Progenitor cell of endocrine pancreas (in vitro differentiated cells): ENCODE measurements at regions not wholly inside any gene's neighbourhood (a gene's known extent, or its start where the extent isn't known, plus 50 kb on each side); places are given as distances from the start of the nearest gene placed in this dataset.

Source experiments
- DNase-seq: peaks from one replicate; pipeline ENCODE4 v3.0.0; 2021; ENCODE audit warnings: low spot score; ENCODE audit not compliant: unreplicated experiment
- H3K27ac Mint-ChIP-seq: 2 replicates; pipeline ENCODE4 v1.8.0; 2021; ENCODE audit warnings: mild to moderate bottlenecking, moderate library complexity, mixed read lengths
- H3K27me3 Mint-ChIP-seq: 2 replicates; pipeline ENCODE4 v1.8.0; 2021; ENCODE audit warnings: mixed read lengths
- H3K36me3 Mint-ChIP-seq: 2 replicates; pipeline ENCODE4 v1.8.0; 2022; ENCODE audit warnings: mixed read lengths; ENCODE audit not compliant: insufficient read depth
- H3K4me1 Mint-ChIP-seq: 2 replicates; pipeline ENCODE4 v1.8.0; 2021; ENCODE audit warnings: low read depth, mixed read lengths
- H3K4me3 Mint-ChIP-seq: 2 replicates; pipeline ENCODE4 v1.8.0; 2021; ENCODE audit warnings: low read depth, mild to moderate bottlenecking, moderate library complexity, mixed read lengths
- H3K9me3 Mint-ChIP-seq: 2 replicates; pipeline ENCODE4 v1.8.0; 2021; ENCODE audit warnings: low read depth, mixed read lengths
- CTCF ChIP-seq: fragments of 200-600 bp; sonication (generic); IDR thresholded peaks from one replicate; pipeline ENCODE4 v1.5.0; 2021; ENCODE audit warnings: antibody characterized with exemption, mild to moderate bottlenecking; ENCODE audit not compliant: unreplicated experiment

GRCh38 chr7:73940701-73941238 is 79.8 kb downstream of the TMEM270 start:
- no peaks in the 10 kb centered on the region for H3K36me3 Mint-ChIP-seq
- DNase-seq = no peak
- H3K4me1 Mint-ChIP-seq = no peaks in the 10 kb centered on the region
- H3K27me3 Mint-ChIP-seq = no peaks in the 10 kb centered on the region
- H3K9me3 Mint-ChIP-seq = peaks cover 14% of the 10 kb centered on the region
- no peak for TF ChIP-seq CTCF
- no peak overlapping the region for H3K27ac Mint-ChIP-seq
- no peak overlapping the region for H3K4me3 Mint-ChIP-seq

- peaks cover 14% of the 10 kb centered on the region for H3K9me3 Mint-ChIP-seq
- TF ChIP-seq CTCF = no peak
- H3K27ac Mint-ChIP-seq = no peak overlapping the region
- H3K4me3 Mint-ChIP-seq = no peak overlapping the region
- H3K4me1 Mint-ChIP-seq = no peaks in the 10 kb centered on the region
- DNase-seq = no peak
- no peaks in the 10 kb centered on the region for H3K27me3 Mint-ChIP-seq
- no peaks in the 10 kb centered on the region for H3K36me3 Mint-ChIP-seq
These were observed 81.0 kb downstream of the TMEM270 start for GRCh38 chr7:73941836-73942551.

- TF ChIP-seq CTCF = no peak
These were observed 83.0 kb upstream of the ELN start for GRCh38 chr7:73945022-73945421.

GRCh38 chr7:73948287-73948686 is 79.7 kb upstream of the ELN start:
- peaks cover 8% of the 10 kb centered on the region for H3K9me3 Mint-ChIP-seq
- H3K36me3 Mint-ChIP-seq = no peaks in the 10 kb centered on the region
- TF ChIP-seq CTCF = no peak
- no peak overlapping the region for H3K4me3 Mint-ChIP-seq
- H3K27me3 Mint-ChIP-seq = no peaks in the 10 kb centered on the region
- no peak for DNase-seq
- no peak overlapping the region for H3K27ac Mint-ChIP-seq
- no peaks in the 10 kb centered on the region for H3K4me1 Mint-ChIP-seq

More at GRCh38 chr7:73945022-73945421, 83.0 kb upstream of the ELN start:
- H3K4me1 Mint-ChIP-seq = no peaks in the 10 kb centered on the region
- no peaks in the 10 kb centered on the region for H3K36me3 Mint-ChIP-seq
- H3K27ac Mint-ChIP-seq = no peak overlapping the region
- no peak for DNase-seq
- no peaks in the 10 kb centered on the region for H3K27me3 Mint-ChIP-seq
- no peak overlapping the region for H3K4me3 Mint-ChIP-seq
- H3K9me3 Mint-ChIP-seq = peaks cover 17% of the 10 kb centered on the region

GRCh38 chr7:73952266-73952665 is 75.7 kb upstream of the ELN start:
- Mint-ChIP-seq H3K9me3 (peaks cover 3% of the 10 kb centered on the region), H3K4me1 (no peaks in the 10 kb centered on the region), H3K4me3 (no peak overlapping the region)

More at GRCh38 chr7:73952266-73952665, 75.7 kb upstream of the ELN start:
- no peak for TF ChIP-seq CTCF
- DNase-seq = no peak
- H3K27ac Mint-ChIP-seq = no peak overlapping the region
- no peaks in the 10 kb centered on the region for H3K36me3 Mint-ChIP-seq
- H3K27me3 Mint-ChIP-seq = no peaks in the 10 kb centered on the region
